ENCODE measurements at regions not wholly inside any gene's neighbourhood (a gene's known extent, or its start where the extent isn't known, plus 50 kb on each side); places are given as distances from the start of the nearest gene placed in this dataset.

GRCh38 chr4:57614257-57614932 is 504.2 kb upstream of the IGFBP7 start:
- ChIA-PET CTCF (no interaction called here), POLR2A (no interaction called here)
- no peak for DNase-seq (ENCODE audit: low read depth, low spot score)
- BruUV-seq (replicated peaks), result no TSS peak
- Histone ChIP-seq H3K4me3 (replicated peaks in 1 of 3; ENCODE audit: insufficient read depth in 1 of 3, low read depth in 1 of 3, low read length in 3 of 3) (no peak overlapping the region), H3K79me2 (ENCODE audit: control insufficient read depth, insufficient read depth, low read length) (no peaks in the 10 kb centered on the region), H3K9me1 (replicated peaks; ENCODE audit: control insufficient read depth, extremely low read depth, insufficient read depth, low read length) (no peaks in the 10 kb centered on the region), H3K9ac (replicated peaks; ENCODE audit: extremely low read depth, insufficient read depth, low read length) (no peak overlapping the region), H2AFZ (ENCODE audit: low read depth, low read length) (no peak overlapping the region), H3K27me3 (ENCODE audit: control insufficient read depth in 2 of 2, insufficient read depth in 2 of 2, low read length in 2 of 2) (no peaks in the 10 kb centered on the region), H3K36me3 (ENCODE audit: control insufficient read depth in 2 of 2, extremely low read depth in 1 of 2, insufficient read depth in 2 of 2, low read length in 2 of 2) (no peaks in the 10 kb centered on the region), H3K4me1 (ENCODE audit: control insufficient read depth, extremely low read depth, insufficient read depth, low read length) (no peaks in the 10 kb centered on the region), H3K4me2 (ENCODE audit: insufficient read depth, low read length) (no peak overlapping the region), H3K27ac (ENCODE audit: insufficient read depth, low read depth, low read length) (no peak overlapping the region), H4K20me1 (replicated peaks; ENCODE audit: control insufficient read depth, extremely low read depth, insufficient read depth, low read length) (no peaks in the 10 kb centered on the region), H3K9me3 (replicated peaks; ENCODE audit: control insufficient read depth, insufficient read depth, low read length) (no peaks in the 10 kb centered on the region)
- TF ChIP-seq EZH2 (IDR thresholded peaks at IDR 0.05; ENCODE audit: borderline replicate concordance, low read depth, low read length, severe bottlenecking) (no peak), FOS (IDR thresholded peaks at IDR 0.05; ENCODE audit: borderline replicate concordance, insufficient read depth, low read length) (no peak), MAX (IDR thresholded peaks at IDR 0.05; ENCODE audit: insufficient read depth, insufficient read length) (no peak), POLR2AphosphoS5 (IDR thresholded peaks at IDR 0.05; ENCODE audit: insufficient read depth, low read depth, low read length) (no peak), GATA2 (IDR thresholded peaks at IDR 0.05; ENCODE audit: insufficient read depth, insufficient read length, low read depth, low read length) (no peak), POLR2A (IDR thresholded peaks at IDR 0.05; ENCODE audit: low read depth, low read length) (no peak), CTCF (IDR thresholded peaks at IDR 0.05; ENCODE audit: extremely low read depth in 1 of 2, insufficient read depth in 1 of 2, low read depth in 1 of 2, low read length in 2 of 2) (no peak), JUN (IDR thresholded peaks at IDR 0.05; ENCODE audit: borderline replicate concordance, insufficient read depth, insufficient read length, low read depth) (no peak), MYC (IDR thresholded peaks at IDR 0.05; ENCODE audit: low read depth, low read length) (no peak)
- dilution Hi-C loops (cut with MboI; ENCODE audit: extremely low pct_ligation_motif_present, low sequenced_read_pairs) (no loop called here), intact Hi-C loops (cut with micrococcal nuclease) (no loop called here)
- FAIRE-seq, result no peak

Data from endothelial cell of umbilical vein (primary cell).